G401.6 (cell line): ENCODE measurements at regions not wholly inside any gene's neighbourhood (a gene's known extent, or its start where the extent isn't known, plus 50 kb on each side); places are given as distances from the start of the nearest gene placed in this dataset.
"Not testable (repeated sequence)": the region's sequence is repeated elsewhere in the genome, so short reads cannot be mapped to it uniquely, and the experiment has no call there.

Experiments used
- FAIRE-seq: peaks from 2 replicates; lab custom pipeline; 2012; peaks lifted over from hg19 to GRCh38; lab: Jason Lieb, UNC

GRCh38 chr4:62439051-62439450, 1238.9 kb downstream of the ADGRL3 start:
- no peak for FAIRE-seq

GRCh38 chr4:62434921-62435320, 1234.8 kb downstream of the ADGRL3 start:
- no peak for FAIRE-seq

- FAIRE-seq = not testable (repeated sequence)
Measured at GRCh38 chr4:62431513-62432231, 1231.5 kb downstream of the ADGRL3 start.

- no peak for FAIRE-seq
Measured at GRCh38 chr4:62429297-62429696, 1229.2 kb downstream of the ADGRL3 start.

GRCh38 chr4:62415256-62415655, 1215.1 kb downstream of the ADGRL3 start:
- no peak for FAIRE-seq

- no peak for FAIRE-seq
Measured at GRCh38 chr4:62414563-62414962, 1214.4 kb downstream of the ADGRL3 start.

- FAIRE-seq = no peak
Measured at GRCh38 chr4:62410371-62411003, 1210.4 kb downstream of the ADGRL3 start.

GRCh38 chr4:62408454-62408853, 1208.3 kb downstream of the ADGRL3 start:
- FAIRE-seq = no peak

GRCh38 chr4:62407534-62407933, 1207.4 kb downstream of the ADGRL3 start:
- no peak for FAIRE-seq

- FAIRE-seq = no peak
Measured at GRCh38 chr4:62402088-62402806, 1202.1 kb downstream of the ADGRL3 start.

GRCh38 chr4:62399242-62399641, 1199.1 kb downstream of the ADGRL3 start:
- no peak for FAIRE-seq

- FAIRE-seq = no peak
Measured at GRCh38 chr4:62398318-62398717, 1198.2 kb downstream of the ADGRL3 start.

GRCh38 chr4:62394766-62395165, 1194.6 kb downstream of the ADGRL3 start:
- no peak for FAIRE-seq

GRCh38 chr4:62387808-62388207, 1187.7 kb downstream of the ADGRL3 start:
- FAIRE-seq = no peak

GRCh38 chr4:62377700-62378099, 1177.6 kb downstream of the ADGRL3 start:
- FAIRE-seq = no peak

- FAIRE-seq = no peak
Measured at GRCh38 chr4:62377245-62377644, 1177.1 kb downstream of the ADGRL3 start.

- no peak for FAIRE-seq
Measured at GRCh38 chr4:62366939-62367338, 1166.8 kb downstream of the ADGRL3 start.

- FAIRE-seq = no peak
Measured at GRCh38 chr4:62360156-62360545, 1160.0 kb downstream of the ADGRL3 start.

- FAIRE-seq = no peak
Measured at GRCh38 chr4:62359441-62360155, 1159.5 kb downstream of the ADGRL3 start.

- no peak for FAIRE-seq
Measured at GRCh38 chr4:62344915-62345314, 1144.8 kb downstream of the ADGRL3 start.

- no peak for FAIRE-seq
Measured at GRCh38 chr4:62344474-62344873, 1144.3 kb downstream of the ADGRL3 start.

- FAIRE-seq = no peak
Measured at GRCh38 chr4:62342346-62342745, 1142.2 kb downstream of the ADGRL3 start.

GRCh38 chr4:62328526-62328925, 1128.4 kb downstream of the ADGRL3 start:
- no peak for FAIRE-seq
